ENCODE measurements at regions not wholly inside any gene's neighbourhood (a gene's known extent, or its start where the extent isn't known, plus 50 kb on each side); places are given as distances from the start of the nearest gene placed in this dataset.

GRCh38 chr6:71388068-71388744 is 99.6 kb downstream of the OGFRL1 start:
- no peak overlapping the region for H3K4me3 ChIP-seq (ENCODE audit: control insufficient read depth, low read depth, low read length)
- no peak for TF ChIP-seq CTCF (IDR thresholded peaks at IDR 0.05; ENCODE audit: control insufficient read depth, insufficient read depth, low read depth, low read length, missing control alignments)
- no peak for DNase-seq (ENCODE audit: low read depth)

- DNase-seq (ENCODE audit: low read depth): no peak
- no peak overlapping the region for H3K4me3 ChIP-seq (ENCODE audit: control insufficient read depth, low read depth, low read length)
- no peak for TF ChIP-seq CTCF (IDR thresholded peaks at IDR 0.05; ENCODE audit: control insufficient read depth, insufficient read depth, low read depth, low read length, missing control alignments)
These were observed 100.4 kb downstream of the OGFRL1 start for GRCh38 chr6:71388856-71389527.

- no peak for TF ChIP-seq CTCF (IDR thresholded peaks at IDR 0.05; ENCODE audit: control insufficient read depth, insufficient read depth, low read depth, low read length, missing control alignments)
- no peak overlapping the region for H3K4me3 ChIP-seq (ENCODE audit: control insufficient read depth, low read depth, low read length)
- no peak for DNase-seq (ENCODE audit: low read depth)
These were observed 102.5 kb downstream of the OGFRL1 start for GRCh38 chr6:71391126-71391525.

GRCh38 chr6:71392276-71392675 is 103.7 kb downstream of the OGFRL1 start:
- no peak for DNase-seq (ENCODE audit: low read depth)
- TF ChIP-seq CTCF (IDR thresholded peaks at IDR 0.05; ENCODE audit: control insufficient read depth, insufficient read depth, low read depth, low read length, missing control alignments): no peak
- no peak overlapping the region for H3K4me3 ChIP-seq (ENCODE audit: control insufficient read depth, low read depth, low read length)

GRCh38 chr6:71393471-71393870 is 104.9 kb downstream of the OGFRL1 start:
- no peak for DNase-seq (ENCODE audit: low read depth)

GRCh38 chr6:71393981-71394432 is 105.4 kb downstream of the OGFRL1 start:
- no peak for TF ChIP-seq CTCF (IDR thresholded peaks at IDR 0.05; ENCODE audit: control insufficient read depth, insufficient read depth, low read depth, low read length, missing control alignments)

More at GRCh38 chr6:71393471-71393870, 104.9 kb downstream of the OGFRL1 start:
- no peak overlapping the region for H3K4me3 ChIP-seq (ENCODE audit: control insufficient read depth, low read depth, low read length)
- no peak for TF ChIP-seq CTCF (IDR thresholded peaks at IDR 0.05; ENCODE audit: control insufficient read depth, insufficient read depth, low read depth, low read length, missing control alignments)

More at GRCh38 chr6:71393981-71394432, 105.4 kb downstream of the OGFRL1 start:
- H3K4me3 ChIP-seq (ENCODE audit: control insufficient read depth, low read depth, low read length): no peak overlapping the region
- no peak for DNase-seq (ENCODE audit: low read depth)

Measured in AG09309 (cell line).